Caco-2 (cell line): ENCODE measurements at regions not wholly inside any gene's neighbourhood (a gene's known extent, or its start where the extent isn't known, plus 50 kb on each side); places are given as distances from the start of the nearest gene placed in this dataset.

Experiments
- BruUV-seq: library from RNA; stranded (reverse); fragments of 400-500 nt; replicated peaks from 2 replicates; lab custom pipeline; 2021; lab: Mats Ljungman, UMichigan
- CTCF ChIA-PET: fragments of 300-600 bp; sonication (Branson Sonifier 250); formaldehyde crosslinking; loops from one replicate; lab custom pipeline; 2022; ENCODE audit warnings: antibody characterized with exemption; lab: Charles Lee
- POLR2A ChIA-PET: fragments of 300-600 bp; sonication (Branson Sonifier 250); formaldehyde crosslinking; loops from one replicate; lab custom pipeline; 2022; ENCODE audit warnings: antibody characterized with exemption; lab: Charles Lee
- DNase-seq, 2 experiments: peaks; one replicate each; pipeline versions ENCODE4 v3.0.0 to v3.0.0-alpha.2; 2020 to 2022
- H3K27me3 ChIP-seq: replicated peaks from 2 replicates; pipeline ENCODE4 v1.6.0; 2011; ENCODE audit warnings: low read length; ENCODE audit not compliant: control insufficient read depth, insufficient read depth
- H3K36me3 ChIP-seq: 2 replicates; pipeline ENCODE4 v1.5.1; 2011; ENCODE audit warnings: low read length; ENCODE audit not compliant: control insufficient read depth, insufficient read depth
- H3K4me1 ChIP-seq: fragments of 250-450 bp; sonication (Bioruptor Pico); 2 replicates; pipeline ENCODE4 v1.5.1; 2020; ENCODE audit warnings: mild to moderate bottlenecking
- H3K4me3 ChIP-seq: 2 replicates; pipeline ENCODE4 v1.5.1; 2011; ENCODE audit warnings: low read depth, mild to moderate bottlenecking, control low read depth, low read length
- H3K9me3 ChIP-seq: fragments of 250-450 bp; sonication (Bioruptor Pico); 2 replicates; pipeline ENCODE4 v1.5.1; 2020; ENCODE audit warnings: mild to moderate bottlenecking, moderate library complexity
- H3K27ac Mint-ChIP-seq: one replicate; pipeline ENCODE4 v1.8.0; 2022; ENCODE audit warnings: mixed read lengths; ENCODE audit not compliant: unreplicated experiment
- H3K27me3 Mint-ChIP-seq: one replicate; pipeline ENCODE4 v1.8.0; 2022; ENCODE audit warnings: mixed read lengths; ENCODE audit not compliant: insufficient read depth, unreplicated experiment
- H3K36me3 Mint-ChIP-seq: one replicate; pipeline ENCODE4 v1.8.0; 2022; ENCODE audit warnings: mild to moderate bottlenecking, mixed read lengths; ENCODE audit not compliant: insufficient read depth, unreplicated experiment
- H3K4me1 Mint-ChIP-seq: one replicate; pipeline ENCODE4 v1.8.0; 2022; ENCODE audit warnings: low read depth, mixed read lengths; ENCODE audit not compliant: unreplicated experiment
- H3K4me3 Mint-ChIP-seq: one replicate; pipeline ENCODE4 v1.8.0; 2022; ENCODE audit warnings: mild to moderate bottlenecking, moderate library complexity, mixed read lengths; ENCODE audit not compliant: unreplicated experiment
- H3K9me3 Mint-ChIP-seq: one replicate; pipeline ENCODE4 v1.8.0; 2022; ENCODE audit warnings: mixed read lengths; ENCODE audit not compliant: unreplicated experiment
- intact Hi-C: fragments of 100-400 bp; cut with micrococcal nuclease; formaldehyde crosslinking; loops from one replicate; pipeline ENCODE4 v1.10.0; 2022; ENCODE audit not compliant: unreplicated experiment
- TF ChIP-seq, protein P1 (sequence below), 2 experiments: fragments of 200-600 bp in 1 of 2; IDR thresholded peaks; 1 replicate in 1 of 2; 2 replicates in 1 of 2; pipeline versions ENCODE4 v1.5.1 to v1.8.0; 2011 to 2022; ENCODE audit warnings: antibody characterized with exemption in 1 of 2, control low read depth in 1 of 2, inconsistent platforms in 1 of 2, low read depth in 1 of 2, low read length in 1 of 2, mild to moderate bottlenecking in 1 of 2, moderate library complexity in 1 of 2; ENCODE audit not compliant: insufficient read depth in 1 of 2, severe bottlenecking in 1 of 2, unreplicated experiment in 1 of 2

DNA sequence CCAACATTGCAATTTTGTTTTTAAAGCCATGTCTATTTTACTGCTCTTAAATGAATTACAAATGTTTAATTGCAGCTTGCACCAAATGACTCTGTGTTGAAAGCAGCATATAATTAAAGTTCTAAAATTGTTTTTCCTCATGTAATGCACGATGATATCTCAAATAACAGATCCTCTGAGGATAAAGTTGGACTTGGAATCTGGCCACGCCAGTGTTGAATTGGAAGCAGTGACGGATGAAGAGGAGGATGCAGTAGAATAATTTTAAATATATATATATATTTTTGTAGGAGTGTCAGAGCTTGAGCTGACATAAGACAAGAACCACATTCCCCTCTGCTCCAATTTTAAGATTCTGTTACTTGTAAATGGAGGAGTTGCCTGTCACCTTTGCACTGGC lies 406.6 kb upstream of the DPPA4 start:
- H3K36me3 ChIP-seq = no peaks in the 10 kb centered on the region
- BruUV-seq = no TSS peak
- Mint-ChIP-seq H3K27ac (no peak overlapping the region), H3K9me3 (peaks cover 13% of the 10 kb centered on the region), H3K27me3 (peaks cover 3% of the 10 kb centered on the region), H3K4me1 (peaks cover 7% of the 10 kb centered on the region), H3K4me3 (no peak overlapping the region), H3K36me3 (no peaks in the 10 kb centered on the region)
- H3K4me1 ChIP-seq = no peaks in the 10 kb centered on the region
- ChIA-PET POLR2A (no interaction called here), CTCF (no interaction called here)
- H3K27me3 ChIP-seq = no peaks in the 10 kb centered on the region
- TF ChIP-seq, protein P1, sequence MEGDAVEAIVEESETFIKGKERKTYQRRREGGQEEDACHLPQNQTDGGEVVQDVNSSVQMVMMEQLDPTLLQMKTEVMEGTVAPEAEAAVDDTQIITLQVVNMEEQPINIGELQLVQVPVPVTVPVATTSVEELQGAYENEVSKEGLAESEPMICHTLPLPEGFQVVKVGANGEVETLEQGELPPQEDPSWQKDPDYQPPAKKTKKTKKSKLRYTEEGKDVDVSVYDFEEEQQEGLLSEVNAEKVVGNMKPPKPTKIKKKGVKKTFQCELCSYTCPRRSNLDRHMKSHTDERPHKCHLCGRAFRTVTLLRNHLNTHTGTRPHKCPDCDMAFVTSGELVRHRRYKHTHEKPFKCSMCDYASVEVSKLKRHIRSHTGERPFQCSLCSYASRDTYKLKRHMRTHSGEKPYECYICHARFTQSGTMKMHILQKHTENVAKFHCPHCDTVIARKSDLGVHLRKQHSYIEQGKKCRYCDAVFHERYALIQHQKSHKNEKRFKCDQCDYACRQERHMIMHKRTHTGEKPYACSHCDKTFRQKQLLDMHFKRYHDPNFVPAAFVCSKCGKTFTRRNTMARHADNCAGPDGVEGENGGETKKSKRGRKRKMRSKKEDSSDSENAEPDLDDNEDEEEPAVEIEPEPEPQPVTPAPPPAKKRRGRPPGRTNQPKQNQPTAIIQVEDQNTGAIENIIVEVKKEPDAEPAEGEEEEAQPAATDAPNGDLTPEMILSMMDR (IDR thresholded peaks at IDR 0.05; ENCODE audit: insufficient read depth in 1 of 2, low read depth in 1 of 2, low read length in 1 of 2, severe bottlenecking in 1 of 2, unreplicated experiment in 1 of 2) = no peak
- intact Hi-C loops = no loop called here
- H3K9me3 ChIP-seq = no peaks in the 10 kb centered on the region
- H3K4me3 ChIP-seq = no peak overlapping the region
- no peak for DNase-seq

DNA sequence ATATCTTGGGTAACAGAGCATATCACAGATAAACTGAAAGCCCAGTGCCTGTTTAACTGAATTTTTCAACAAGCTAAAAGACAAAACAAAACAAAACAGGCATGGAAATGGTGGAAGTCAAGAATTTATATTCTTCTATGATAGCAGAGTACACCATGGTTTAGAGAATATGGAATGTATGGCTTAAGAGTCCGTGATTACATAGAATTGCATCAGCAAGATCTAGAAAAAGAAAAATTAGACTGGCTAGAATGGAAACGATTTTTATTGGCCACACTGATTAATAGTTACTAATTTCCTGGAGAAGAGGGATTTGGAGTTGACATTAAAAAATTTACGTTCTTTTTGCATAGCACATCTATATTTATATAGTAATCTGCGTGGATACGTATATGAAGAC lies 435.2 kb upstream of the DPPA4 start:
- no peak overlapping the region for H3K4me3 Mint-ChIP-seq
- no peaks in the 10 kb centered on the region for H3K36me3 Mint-ChIP-seq
- H3K4me1 Mint-ChIP-seq = no peaks in the 10 kb centered on the region

DNA sequence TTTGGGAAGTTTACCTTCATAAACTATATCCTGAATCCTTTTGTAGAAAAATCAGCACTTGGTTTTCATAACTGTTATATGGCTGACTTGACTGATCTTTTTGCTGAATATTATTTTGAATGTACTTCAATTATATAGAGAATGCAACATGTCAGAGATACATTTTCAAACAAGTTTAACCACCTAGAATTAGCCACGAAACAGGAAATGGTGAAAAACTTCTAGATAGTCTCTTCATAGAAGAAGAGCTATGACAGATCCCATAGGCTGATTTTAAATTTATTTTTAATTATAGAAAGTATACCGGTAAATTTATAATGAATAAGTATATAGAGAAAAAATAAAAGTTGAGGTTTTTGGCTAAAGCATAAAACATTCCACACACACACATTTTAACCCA lies 436.8 kb upstream of the DPPA4 start:
- Mint-ChIP-seq H3K9me3 (peaks cover 3% of the 10 kb centered on the region), H3K4me3 (no peak overlapping the region), H3K4me1 (no peaks in the 10 kb centered on the region), H3K27me3 (no peaks in the 10 kb centered on the region), H3K27ac (no peak overlapping the region), H3K36me3 (no peaks in the 10 kb centered on the region)
- no peaks in the 10 kb centered on the region for H3K36me3 ChIP-seq
- no peaks in the 10 kb centered on the region for H3K27me3 ChIP-seq
- H3K4me1 ChIP-seq = no peaks in the 10 kb centered on the region
- H3K4me3 ChIP-seq = no peak overlapping the region
- intact Hi-C loops = no loop called here
- POLR2A ChIA-PET = no interaction called here
- CTCF ChIA-PET = no interaction called here
- DNase-seq = no peak
- no peaks in the 10 kb centered on the region; the same call in 1 of the 2 replicates for H3K9me3 ChIP-seq
- BruUV-seq = no TSS peak
- TF ChIP-seq, protein P1 (IDR thresholded peaks at IDR 0.05; ENCODE audit: insufficient read depth in 1 of 2, low read depth in 1 of 2, low read length in 1 of 2, severe bottlenecking in 1 of 2, unreplicated experiment in 1 of 2) = no peak

More for the DNA sequence above, 435.2 kb upstream of the DPPA4 start:
- H3K27me3 Mint-ChIP-seq = peaks cover 4% of the 10 kb centered on the region
- Histone ChIP-seq H3K4me1 (no peaks in the 10 kb centered on the region), H3K9me3 (no peaks in the 10 kb centered on the region; the same call in 1 of the 2 replicates), H3K4me3 (no peak overlapping the region), H3K36me3 (no peaks in the 10 kb centered on the region), H3K27me3 (no peaks in the 10 kb centered on the region)
- TF ChIP-seq, protein P1 (IDR thresholded peaks at IDR 0.05; ENCODE audit: insufficient read depth in 1 of 2, low read depth in 1 of 2, low read length in 1 of 2, severe bottlenecking in 1 of 2, unreplicated experiment in 1 of 2) = no peak
- DNase-seq = no peak
- no TSS peak for BruUV-seq
- H3K27ac Mint-ChIP-seq = no peak overlapping the region
- CTCF ChIA-PET = no interaction called here
- no peaks in the 10 kb centered on the region for H3K9me3 Mint-ChIP-seq
- POLR2A ChIA-PET = no interaction called here
- intact Hi-C loops = no loop called here
